VCaP (cell line): ENCODE measurements at regions not wholly inside any gene's neighbourhood (a gene's known extent, or its start where the extent isn't known, plus 50 kb on each side); places are given as distances from the start of the nearest gene placed in this dataset.

ENCODE experiments used
- H3K27ac ChIP-seq: fragments of 450-650 bp; 2 replicates; pipeline ENCODE4 v1.5.1; 2017
- TF ChIP-seq, protein P1 (sequence below): fragments of 450-650 bp; conservative IDR thresholded peaks from 2 replicates; pipeline ENCODE4 v1.5.1; 2017; ENCODE audit warnings: mild to moderate bottlenecking, moderate library complexity

- TF ChIP-seq, protein P1, sequence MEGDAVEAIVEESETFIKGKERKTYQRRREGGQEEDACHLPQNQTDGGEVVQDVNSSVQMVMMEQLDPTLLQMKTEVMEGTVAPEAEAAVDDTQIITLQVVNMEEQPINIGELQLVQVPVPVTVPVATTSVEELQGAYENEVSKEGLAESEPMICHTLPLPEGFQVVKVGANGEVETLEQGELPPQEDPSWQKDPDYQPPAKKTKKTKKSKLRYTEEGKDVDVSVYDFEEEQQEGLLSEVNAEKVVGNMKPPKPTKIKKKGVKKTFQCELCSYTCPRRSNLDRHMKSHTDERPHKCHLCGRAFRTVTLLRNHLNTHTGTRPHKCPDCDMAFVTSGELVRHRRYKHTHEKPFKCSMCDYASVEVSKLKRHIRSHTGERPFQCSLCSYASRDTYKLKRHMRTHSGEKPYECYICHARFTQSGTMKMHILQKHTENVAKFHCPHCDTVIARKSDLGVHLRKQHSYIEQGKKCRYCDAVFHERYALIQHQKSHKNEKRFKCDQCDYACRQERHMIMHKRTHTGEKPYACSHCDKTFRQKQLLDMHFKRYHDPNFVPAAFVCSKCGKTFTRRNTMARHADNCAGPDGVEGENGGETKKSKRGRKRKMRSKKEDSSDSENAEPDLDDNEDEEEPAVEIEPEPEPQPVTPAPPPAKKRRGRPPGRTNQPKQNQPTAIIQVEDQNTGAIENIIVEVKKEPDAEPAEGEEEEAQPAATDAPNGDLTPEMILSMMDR = peak; percentile 98
- peak overlapping the region; percentile 36; the same call in 1 of the 2 replicates for H3K27ac ChIP-seq
These were observed 268.2 kb downstream of the CDC5L start for GRCh38 chr6:44655412-44656342.

GRCh38 chr6:44656691-44657090 is 269.2 kb downstream of the CDC5L start:
- TF ChIP-seq, protein P1 = no peak
- no peak overlapping the region for H3K27ac ChIP-seq

- TF ChIP-seq, protein P1 = 0 out of 2 replicates have a peak, but pooled peaks have one; percentile 8
- H3K27ac ChIP-seq = no peak overlapping the region
These were observed 269.8 kb downstream of the CDC5L start for GRCh38 chr6:44657206-44657819.

DNA sequence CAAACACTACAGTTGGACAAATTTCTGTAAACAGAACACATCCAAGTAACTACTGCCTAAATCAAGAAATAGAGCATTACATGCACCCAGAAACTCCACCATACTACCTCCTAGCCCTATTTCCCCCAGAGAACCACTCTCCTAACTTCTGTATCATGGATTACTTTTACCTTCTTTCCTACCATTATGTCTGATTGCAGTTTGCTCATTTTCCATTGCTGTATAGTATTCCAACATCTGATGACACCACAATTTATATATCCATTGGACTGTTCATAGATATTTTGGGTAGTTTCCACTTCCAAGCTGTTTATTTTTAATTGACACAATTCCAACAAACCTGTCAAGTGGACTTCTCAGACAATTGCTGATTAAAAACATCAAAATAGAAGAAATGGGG is 271.1 kb downstream of the CDC5L start:
- H3K27ac ChIP-seq = no peak overlapping the region
- TF ChIP-seq, protein P1 = no peak

DNA sequence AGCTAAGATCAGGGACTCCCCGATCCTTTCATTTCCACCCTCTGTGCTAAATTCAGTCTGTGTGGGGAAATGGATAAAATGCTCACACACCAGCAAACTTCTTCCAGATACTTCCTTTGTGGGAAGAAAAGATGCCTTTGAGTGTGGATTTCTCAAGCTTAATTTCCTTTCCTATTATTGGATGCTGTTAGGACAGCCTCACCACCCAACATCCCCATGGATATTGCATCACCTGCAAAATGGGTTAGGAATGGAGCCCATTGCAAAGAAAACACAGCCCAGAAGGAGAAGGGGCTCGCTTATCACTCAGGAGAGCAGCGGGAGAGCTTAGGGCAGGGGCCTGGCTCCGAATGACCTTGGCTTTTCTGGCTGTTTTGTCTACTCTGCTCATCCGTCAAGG is 272.2 kb downstream of the CDC5L start:
- TF ChIP-seq, protein P1 = no peak
- peak overlapping the region; percentile 68; the same call in 1 of the 2 replicates for H3K27ac ChIP-seq

- TF ChIP-seq, protein P1 = no peak
- peak overlapping the region; percentile 68 for H3K27ac ChIP-seq
These were observed 273.2 kb downstream of the CDC5L start for GRCh38 chr6:44660561-44661220.
